IMR-90 (cell line): ENCODE measurements at regions not wholly inside any gene's neighbourhood (a gene's known extent, or its start where the extent isn't known, plus 50 kb on each side); places are given as distances from the start of the nearest gene placed in this dataset.
"Not testable (repeated sequence)": the region's sequence is repeated elsewhere in the genome, so short reads cannot be mapped to it uniquely, and the experiment has no call there.

Experiments used
- ATAC-seq: fragments of 200-7000 bp; cut with Tn5 transposase; 2 replicates; pipeline ENCODE4 v1.9.1; 2020; ENCODE audit warnings: low read depth, mild to moderate bottlenecking, moderate library complexity
- BruUV-seq: library from RNA; stranded (reverse); fragments of 400-500 nt; replicated peaks from 2 replicates; lab custom pipeline; 2021; lab: Mats Ljungman, UMichigan
- CTCF ChIA-PET: fragments of 300-600 bp; formaldehyde crosslinking; extraction: SDS; loops from one replicate; lab custom pipeline; 2021; ENCODE audit warnings: antibody characterized with exemption; lab: Yijun Ruan, JAX
- POLR2A ChIA-PET: fragments of 300-600 bp; sonication (Branson Sonifier 250); formaldehyde crosslinking; loops from one replicate; lab custom pipeline; 2022; ENCODE audit warnings: antibody characterized with exemption; ENCODE audit not compliant: unreplicated experiment; lab: Charles Lee
- DNase-seq: peaks from one replicate; pipeline ENCODE4 v3.0.0; 2013
- H2AFZ ChIP-seq: replicated peaks from 2 replicates; pipeline ENCODE3; 2013; ENCODE audit warnings: low read length, mild to moderate bottlenecking; ENCODE audit not compliant: poor library complexity
- H2AK5ac ChIP-seq: 2 replicates; pipeline ENCODE4 v1.6.1; 2013; ENCODE audit warnings: low read depth, low read length, inconsistent platforms
- H2AK9ac ChIP-seq: replicated peaks from 2 replicates; pipeline ENCODE3; 2013; ENCODE audit warnings: mild to moderate bottlenecking, low read depth, low read length, moderate library complexity; ENCODE audit not compliant: poor library complexity
- H2BK120ac ChIP-seq: 2 replicates; pipeline ENCODE4 v1.6.1; 2013; ENCODE audit warnings: low read depth, low read length, inconsistent platforms
- H2BK15ac ChIP-seq: 3 replicates; pipeline ENCODE4 v1.6.1; 2013; ENCODE audit warnings: low read depth, low read length, inconsistent platforms
- H2BK20ac ChIP-seq: 2 replicates; pipeline ENCODE4 v1.6.1; 2013; ENCODE audit warnings: low read depth, mild to moderate bottlenecking, inconsistent platforms, low read length, moderate library complexity
- H2BK5ac ChIP-seq: 2 replicates; pipeline ENCODE4 v1.6.1; 2013; ENCODE audit warnings: mild to moderate bottlenecking, low read depth, low read length, inconsistent platforms; ENCODE audit not compliant: poor library complexity, severe bottlenecking
- H3K14ac ChIP-seq: replicated peaks from 2 replicates; pipeline ENCODE4 v1.6.1; 2013; ENCODE audit warnings: low read depth, low read length, inconsistent platforms
- H3K18ac ChIP-seq: 2 replicates; pipeline ENCODE4 v1.6.1; 2013; ENCODE audit warnings: low read depth, low read length, control low read depth
- H3K23ac ChIP-seq: 2 replicates; pipeline ENCODE4 v1.6.1; 2013; ENCODE audit warnings: low read depth, low read length, inconsistent platforms
- H3K27ac ChIP-seq: 2 replicates; pipeline ENCODE4 v1.5.1; 2013; ENCODE audit warnings: mild to moderate bottlenecking, control low read depth, low read length; ENCODE audit not compliant: insufficient read depth
- H3K27me3 ChIP-seq: 2 replicates; pipeline ENCODE4 v1.6.1; 2013; ENCODE audit warnings: low read length; ENCODE audit not compliant: control insufficient read depth, insufficient read depth
- H3K36me3 ChIP-seq: 2 replicates; pipeline ENCODE4 v1.6.1; 2013; ENCODE audit warnings: low read length, mixed read lengths; ENCODE audit not compliant: control insufficient read depth, insufficient read depth
- H3K4ac ChIP-seq: 2 replicates; pipeline ENCODE4 v1.6.1; 2013; ENCODE audit warnings: low read depth, low read length, inconsistent platforms
- H3K4me1 ChIP-seq: 2 replicates; pipeline ENCODE4 v1.6.1; 2013; ENCODE audit warnings: low read length, mixed read lengths; ENCODE audit not compliant: control insufficient read depth, insufficient read depth
- H3K4me2 ChIP-seq: 2 replicates; pipeline ENCODE4 v1.6.1; 2013; ENCODE audit warnings: low read depth, mild to moderate bottlenecking, control low read depth, low read length, moderate library complexity
- H3K4me3 ChIP-seq: 2 replicates; pipeline ENCODE4 v1.5.1; 2013; ENCODE audit warnings: low read depth, mild to moderate bottlenecking, control low read depth, low read length, moderate library complexity; ENCODE audit not compliant: insufficient read depth
- H3K56ac ChIP-seq: 2 replicates; pipeline ENCODE4 v1.6.1; 2013; ENCODE audit warnings: low read length, inconsistent platforms; ENCODE audit not compliant: insufficient read depth; ENCODE audit errors: extremely low read depth
- H3K79me1 ChIP-seq, 2 experiments: 2 replicates each; pipeline ENCODE4 v1.6.1; 2013; ENCODE audit warnings: low read length in 2 of 2, inconsistent platforms in 1 of 2, low read depth in 1 of 2
- H3K9ac ChIP-seq: 2 replicates; pipeline ENCODE4 v1.6.1; 2013; ENCODE audit warnings: low read depth, low read length, control low read depth
- H3K9me1 ChIP-seq: 2 replicates; pipeline ENCODE4 v1.6.1; 2013; ENCODE audit warnings: low read length, inconsistent platforms; ENCODE audit not compliant: insufficient read depth
- H3K9me3 ChIP-seq: 2 replicates; pipeline ENCODE4 v1.6.1; 2013; ENCODE audit warnings: low read length; ENCODE audit not compliant: control insufficient read depth, insufficient read depth
- H4K20me1 ChIP-seq: 2 replicates; pipeline ENCODE4 v1.6.1; 2013; ENCODE audit warnings: low read length, inconsistent platforms; ENCODE audit not compliant: insufficient read depth
- H4K5ac ChIP-seq: 2 replicates; pipeline ENCODE4 v1.6.1; 2013; ENCODE audit warnings: mild to moderate bottlenecking, low read depth, low read length, control low read depth
- H4K8ac ChIP-seq, 2 experiments: 2 replicates each; pipeline ENCODE4 v1.6.1; 2013; ENCODE audit warnings: low read depth in 2 of 2, low read length in 2 of 2, control low read depth in 1 of 2, inconsistent platforms in 1 of 2
- H4K91ac ChIP-seq: 2 replicates; pipeline ENCODE4 v1.6.1; 2013; ENCODE audit warnings: low read depth, low read length, inconsistent platforms; ENCODE audit not compliant: insufficient read depth
- CEBPB ChIP-seq: IDR thresholded peaks from 2 replicates; pipeline ENCODE4 v1.6.1; 2012; ENCODE audit warnings: low read depth, low read length, improper control_type of control experiment
- FOS ChIP-seq: fragments of 150-350 bp; IDR thresholded peaks from 2 replicates; pipeline ENCODE4 v1.6.1; 2016; ENCODE audit warnings: low read depth, low read length
- MAZ ChIP-seq: IDR thresholded peaks from 2 replicates; pipeline ENCODE4 v1.6.1; 2012; ENCODE audit warnings: low read depth, mild to moderate bottlenecking, low read length, improper control_type of control experiment, moderate library complexity, borderline replicate concordance
- WGBS, 2 experiments: methylation state at CpG; one replicate each; pipeline versions ENCODE4 v1.1.5 to v1.1.7; 2013; ENCODE audit warnings: missing lambda C conversion rate in 2 of 2; ENCODE audit not compliant: insufficient read length in 1 of 2; ENCODE audit errors: extremely low coverage in 2 of 2; 5-methylcytosine and 5-hydroxymethylcytosine counted together
- dilution Hi-C: fragments of 300-500 bp; cut with HindIII; formaldehyde crosslinking; loops from one replicate; pipeline ENCODE4 v1.14.3; 2018; ENCODE audit warnings: low sequenced_read_pairs; ENCODE audit not compliant: unreplicated experiment
- in situ Hi-C: fragments of 300-500 bp; cut with MboI; formaldehyde crosslinking; loops from 3 replicates; pipeline ENCODE4 v1.14.3; 2019; ENCODE audit warnings: low sequenced_read_pairs, inconsistent platforms, mixed read lengths
- intact Hi-C: fragments of 100-400 bp; cut with micrococcal nuclease; formaldehyde crosslinking; loops from 2 replicates; pipeline ENCODE4 v1.10.0; 2022

GRCh38 chr7:131157530-131158243 lies 170.0 kb upstream of the MKLN1 start:
- ATAC-seq, result no peak
- peaks cover 22% of the 10 kb centered on the region for H3K9me1 ChIP-seq
- peaks cover 0 to 7% of the 10 kb centered on the region in 2 experiments; a peak in 1 of 4 replicates for H3K79me1 ChIP-seq
- no peak overlapping the region for H3K18ac ChIP-seq
- H4K8ac ChIP-seq, result no peak overlapping the region
- no peaks in the 10 kb centered on the region for H4K20me1 ChIP-seq
- no peak overlapping the region for H3K27ac ChIP-seq
- BruUV-seq, result no TSS peak
- no peak overlapping the region for H2AFZ ChIP-seq
- H3K4me2 ChIP-seq, result no peak overlapping the region
- H3K9ac ChIP-seq, result no peak overlapping the region
- peak; percentile 68; the same call in 1 of the 2 replicates for TF ChIP-seq FOS
- no peak for TF ChIP-seq MAZ
- TF ChIP-seq CEBPB, result peak; percentile 91
- H3K23ac ChIP-seq, result no peak overlapping the region
- 0 out of 2 replicates have a peak overlapping the region, but pooled peaks have one; percentile 28 for H3K4ac ChIP-seq
- peak; percentile 36 for DNase-seq
- ChIA-PET CTCF (no interaction called here), POLR2A (no interaction called here)
- H4K91ac ChIP-seq, result no peak overlapping the region
- no peak overlapping the region for H2BK5ac ChIP-seq
- H4K5ac ChIP-seq, result no peak overlapping the region
- H3K14ac ChIP-seq, result no peak overlapping the region
- H3K56ac ChIP-seq, result no peak overlapping the region
- dilution Hi-C loops (no loop called here), intact Hi-C loops (no loop called here), in situ Hi-C loops (no loop called here)
- H3K27me3 ChIP-seq, result no peaks in the 10 kb centered on the region
- H3K4me1 ChIP-seq, result peaks cover 4% of the 10 kb centered on the region; the same call in 1 of the 2 replicates
- no peak overlapping the region for H2AK5ac ChIP-seq
- H2BK15ac ChIP-seq, result 0 out of 3 replicates have a peak overlapping the region, but pooled peaks have one; percentile 3
- H3K9me3 ChIP-seq, result no peaks in the 10 kb centered on the region
- no peak overlapping the region for H2BK120ac ChIP-seq
- H2AK9ac ChIP-seq, result no peak overlapping the region
- H2BK20ac ChIP-seq, result no peak overlapping the region
- 93% methylated on average over 2 of the region's 14 CpGs; no CpG with 5 or more reads in 1 of the 2 experiments for WGBS, 2 experiments
- no peaks in the 10 kb centered on the region for H3K36me3 ChIP-seq
- H3K4me3 ChIP-seq, result no peak overlapping the region

- H4K5ac ChIP-seq, intact Hi-C loops, ATAC-seq, BruUV-seq, H3K79me1 ChIP-seq, H3K4me3 ChIP-seq, H3K56ac ChIP-seq, H3K9ac ChIP-seq, H3K27ac ChIP-seq, H3K4ac ChIP-seq, H3K4me2 ChIP-seq, H3K27me3 ChIP-seq, H2AFZ ChIP-seq, POLR2A ChIA-PET, H4K20me1 ChIP-seq, DNase-seq, H2BK5ac ChIP-seq, H3K36me3 ChIP-seq, H3K4me1 ChIP-seq, H4K8ac ChIP-seq, H3K14ac ChIP-seq, H4K91ac ChIP-seq, H2BK120ac ChIP-seq, CTCF ChIA-PET, dilution Hi-C loops, in situ Hi-C loops, H3K18ac ChIP-seq, H2AK5ac ChIP-seq, H3K9me3 ChIP-seq, H2AK9ac ChIP-seq: not testable (repeated sequence)
- peak overlapping the region; percentile 39; the same call in 1 of the 2 replicates for H3K23ac ChIP-seq
- 0 out of 3 replicates have a peak overlapping the region, but pooled peaks have one; percentile 29 for H2BK15ac ChIP-seq
- peak overlapping the region; percentile 40; the same call in 1 of the 2 replicates for H2BK20ac ChIP-seq
- 100% methylated on average over 1 of the region's 2 CpGs; no CpG with 5 or more reads in 1 of the 2 experiments for WGBS, 2 experiments
- H3K9me1 ChIP-seq, result peaks cover 22% of the 10 kb centered on the region
Measured at GRCh38 chr7:131158244-131158636, 169.4 kb upstream of the MKLN1 start.
